NCI-H1436 treated with DMSO at 0.1 percent for 48 hours (cell line): ENCODE measurements at regions not wholly inside any gene's neighbourhood (a gene's known extent, or its start where the extent isn't known, plus 50 kb on each side); places are given as distances from the start of the nearest gene placed in this dataset.

ENCODE experiments used
- DNase-seq: peaks from one replicate; lab custom pipeline; 2025; lab: John Stamatoyannopoulos, UW

GRCh38 chr16:6279286-6279685 lies 1053.4 kb upstream of the RBFOX1 start:
- no peak for DNase-seq

- no peak for DNase-seq
Measured at GRCh38 chr16:6274351-6274750, 1058.3 kb upstream of the RBFOX1 start.

GRCh38 chr16:6267682-6268081 lies 1065.0 kb upstream of the RBFOX1 start:
- no peak for DNase-seq

- no peak for DNase-seq
Measured at GRCh38 chr16:6266703-6267102, 1065.9 kb upstream of the RBFOX1 start.

GRCh38 chr16:6265968-6266367 lies 1066.7 kb upstream of the RBFOX1 start:
- DNase-seq = no peak

GRCh38 chr16:6258056-6258455 lies 1074.6 kb upstream of the RBFOX1 start:
- DNase-seq = no peak

- no peak for DNase-seq
Measured at GRCh38 chr16:6252541-6252940, 1080.1 kb upstream of the RBFOX1 start.

- DNase-seq = no peak
Measured at GRCh38 chr16:6250511-6250910, 1082.1 kb upstream of the RBFOX1 start.

GRCh38 chr16:6249863-6250262 lies 1082.8 kb upstream of the RBFOX1 start:
- no peak for DNase-seq

- no peak for DNase-seq
Measured at GRCh38 chr16:6248199-6248598, 1084.4 kb upstream of the RBFOX1 start.

GRCh38 chr16:6247775-6248174 lies 1084.9 kb upstream of the RBFOX1 start:
- DNase-seq = no peak

- no peak for DNase-seq
Measured at GRCh38 chr16:6247150-6247549, 1085.5 kb upstream of the RBFOX1 start.

GRCh38 chr16:6246266-6246665 lies 1086.4 kb upstream of the RBFOX1 start:
- DNase-seq = no peak

- no peak for DNase-seq
Measured at GRCh38 chr16:6232056-6232455, 1100.6 kb upstream of the RBFOX1 start.

- no peak for DNase-seq
Measured at GRCh38 chr16:6231398-6231797, 1101.2 kb upstream of the RBFOX1 start.

- DNase-seq = no peak
Measured at GRCh38 chr16:6229186-6229585, 1103.5 kb upstream of the RBFOX1 start.

- DNase-seq = no peak
Measured at GRCh38 chr16:6218855-6219254, 1113.8 kb upstream of the RBFOX1 start.

- DNase-seq = no peak
Measured at GRCh38 chr16:6216836-6217235, 1115.8 kb upstream of the RBFOX1 start.

GRCh38 chr16:6211644-6212043 lies 1114.0 kb upstream of the EEF2KMT start:
- no peak for DNase-seq

GRCh38 chr16:6209355-6209930 lies 1111.8 kb upstream of the EEF2KMT start:
- no peak for DNase-seq

- DNase-seq = no peak
Measured at GRCh38 chr16:6207580-6207979, 1110.0 kb upstream of the EEF2KMT start.

GRCh38 chr16:6207124-6207523 lies 1109.5 kb upstream of the EEF2KMT start:
- DNase-seq = no peak

GRCh38 chr16:6206080-6206479 lies 1108.5 kb upstream of the EEF2KMT start:
- DNase-seq = no peak

- no peak for DNase-seq
Measured at GRCh38 chr16:6204945-6205344, 1107.3 kb upstream of the EEF2KMT start.

GRCh38 chr16:6200861-6201260 lies 1103.3 kb upstream of the EEF2KMT start:
- DNase-seq = no peak
